K562 (cell line): ENCODE measurements at regions not wholly inside any gene's neighbourhood (a gene's known extent, or its start where the extent isn't known, plus 50 kb on each side); places are given as distances from the start of the nearest gene placed in this dataset.

Experiments
- ATF4 ChIP-seq: fragments of 450-650 bp; formaldehyde crosslinking; IDR thresholded peaks from 2 replicates; pipeline ENCODE4 v1.4.0; 2022; ENCODE audit warnings: mild to moderate bottlenecking, moderate library complexity
- DEAF1 ChIP-seq: fragments of 450-650 bp; formaldehyde crosslinking; IDR thresholded peaks from 2 replicates; pipeline ENCODE4 v1.4.0; 2020; ENCODE audit warnings: mild to moderate bottlenecking, moderate library complexity
- L3MBTL2 ChIP-seq: fragments of 450-650 bp; IDR thresholded peaks from 2 replicates; pipeline ENCODE4 v1.6.1; 2016; ENCODE audit warnings: mild to moderate bottlenecking, moderate library complexity
- NR2F6 ChIP-seq: fragments of 450-650 bp; formaldehyde crosslinking; IDR thresholded peaks from 2 replicates; pipeline ENCODE4 v1.4.0; 2020; ENCODE audit warnings: mild to moderate bottlenecking
- PHF20 ChIP-seq: fragments of 450-650 bp; IDR thresholded peaks from 2 replicates; pipeline ENCODE4 v1.6.1; 2018; ENCODE audit not compliant: partially characterized antibody
- TSHZ1 ChIP-seq: fragments of 250-450 bp; sonication (Bioruptor Pico); IDR thresholded peaks from 2 replicates; pipeline ENCODE4 v1.4.0; 2020; ENCODE audit warnings: mild to moderate bottlenecking, moderate library complexity
- ZNF766 ChIP-seq: fragments of 200-800 bp; sonication (Bioruptor generic); conservative IDR thresholded peaks from 2 replicates; pipeline ENCODE4 v1.6.1; 2016; ENCODE audit warnings: missing genetic modification characterization, missing compliant biosample characterization

DNA sequence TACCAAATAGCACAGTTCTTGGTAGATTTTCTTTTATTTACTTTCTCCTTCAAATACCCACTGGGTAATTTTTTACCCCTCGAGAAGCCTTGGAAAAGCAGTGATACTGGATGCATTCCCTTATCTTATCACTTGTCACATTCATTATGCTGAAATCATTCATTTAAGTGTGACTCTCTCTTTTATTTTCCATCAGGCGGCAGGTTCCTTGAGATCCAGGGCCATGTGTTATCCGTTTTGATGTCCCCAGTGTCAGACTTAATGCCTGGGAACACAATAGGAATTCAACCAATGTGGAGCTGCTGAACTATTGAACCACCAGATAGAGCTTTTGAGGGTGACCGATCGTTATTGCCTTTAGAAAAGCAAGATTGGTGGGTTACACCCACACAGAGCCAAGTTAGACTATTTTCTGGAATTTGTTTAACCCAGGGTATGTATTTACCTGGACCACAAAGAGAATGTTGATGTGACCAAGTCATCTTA is 51.5 kb upstream of the ATP5PO start (continued):
- TF ChIP-seq ZNF766 (CRISPR knock-in tag) (peak; percentile 23; the same call in 1 of the 2 replicates), ATF4 (CRISPR knock-in tag) (0 out of 2 replicates have a peak, but pooled peaks have one; percentile 20), L3MBTL2 (peak; percentile 33; the same call in 1 of the 2 replicates), PHF20 (no peak), TSHZ1 (CRISPR knock-in tag) (no peak), DEAF1 (CRISPR knock-in tag) (0 out of 2 replicates have a peak, but pooled peaks have one; percentile 18), NR2F6 (CRISPR knock-in tag) (no peak)
- TF ChIP-seq, all 486 proteins: peak for 18
